ENCODE measurements at regions not wholly inside any gene's neighbourhood (a gene's known extent, or its start where the extent isn't known, plus 50 kb on each side); places are given as distances from the start of the nearest gene placed in this dataset.
"Not testable (repeated sequence)": the region's sequence is repeated elsewhere in the genome, so short reads cannot be mapped to it uniquely, and the experiment has no call there.

- no peak for TF ChIP-seq CTCF (conservative IDR thresholded peaks at IDR 0.05)
- no peak overlapping the region for H3K27ac ChIP-seq
These were observed 706.0 kb upstream of the AUTS2 start for GRCh38 chr7:68892236-68892635.

GRCh38 chr7:68893411-68893810 lies 704.9 kb upstream of the AUTS2 start:
- TF ChIP-seq CTCF (conservative IDR thresholded peaks at IDR 0.05), result no peak
- H3K27ac ChIP-seq, result no peak overlapping the region

- not testable (repeated sequence) for H3K27ac ChIP-seq
These were observed 699.1 kb upstream of the AUTS2 start for GRCh38 chr7:68899156-68899555.

GRCh38 chr7:68900096-68900495 lies 698.2 kb upstream of the AUTS2 start:
- no peak for TF ChIP-seq CTCF (conservative IDR thresholded peaks at IDR 0.05)
- H3K27ac ChIP-seq, result no peak overlapping the region

GRCh38 chr7:68904630-68905029 lies 693.6 kb upstream of the AUTS2 start:
- no peak for TF ChIP-seq CTCF (conservative IDR thresholded peaks at IDR 0.05)
- H3K27ac ChIP-seq, result no peak overlapping the region

GRCh38 chr7:68911754-68912153 lies 686.5 kb upstream of the AUTS2 start:
- no peak overlapping the region for H3K27ac ChIP-seq
- TF ChIP-seq CTCF (conservative IDR thresholded peaks at IDR 0.05), result no peak

GRCh38 chr7:68914006-68914405 lies 684.3 kb upstream of the AUTS2 start:
- TF ChIP-seq CTCF (conservative IDR thresholded peaks at IDR 0.05), result no peak
- H3K27ac ChIP-seq, result no peak overlapping the region

GRCh38 chr7:68917041-68917651 lies 681.1 kb upstream of the AUTS2 start:
- H3K27ac ChIP-seq, result no peak overlapping the region
- TF ChIP-seq CTCF (conservative IDR thresholded peaks at IDR 0.05), result no peak

All from VCaP (cell line).